Fibroblast of skin of abdomen (primary cell): ENCODE measurements at regions not wholly inside any gene's neighbourhood (a gene's known extent, or its start where the extent isn't known, plus 50 kb on each side); places are given as distances from the start of the nearest gene placed in this dataset.
A peak's percentile ranks its signal among the peaks of the same experiment; 100 is the strongest.

ENCODE experiments used
- DNase-seq: peaks from one replicate; pipeline ENCODE4 v3.0.0-alpha.2; 2013

- no peak for DNase-seq
These were observed 55.7 kb downstream of the CXCR4 start for GRCh38 chr2:136062066-136062837.

GRCh38 chr2:136060416-136060815 is 57.5 kb downstream of the CXCR4 start:
- DNase-seq = peak; percentile 6

GRCh38 chr2:136059036-136059472 is 58.9 kb downstream of the CXCR4 start:
- DNase-seq = no peak

- DNase-seq = no peak
These were observed 59.7 kb downstream of the CXCR4 start for GRCh38 chr2:136058262-136058661.

GRCh38 chr2:136057802-136058140 is 60.2 kb downstream of the CXCR4 start:
- DNase-seq = no peak

- no peak for DNase-seq
These were observed 60.7 kb downstream of the CXCR4 start for GRCh38 chr2:136057023-136057801.

GRCh38 chr2:136055929-136056688 is 61.8 kb downstream of the CXCR4 start:
- no peak for DNase-seq

- DNase-seq = no peak
These were observed 63.1 kb downstream of the CXCR4 start for GRCh38 chr2:136054856-136055255.

GRCh38 chr2:136052369-136053362 is 65.3 kb downstream of the CXCR4 start:
- no peak for DNase-seq

- DNase-seq = no peak
These were observed 66.3 kb upstream of the DARS1 start for GRCh38 chr2:136051725-136052048.

GRCh38 chr2:136051001-136051724 is 65.7 kb upstream of the DARS1 start:
- DNase-seq = no peak

- no peak for DNase-seq
These were observed 64.8 kb upstream of the DARS1 start for GRCh38 chr2:136049991-136050920.

- DNase-seq = no peak
These were observed 63.8 kb upstream of the DARS1 start for GRCh38 chr2:136049011-136049742.

GRCh38 chr2:136045835-136046570 is 60.6 kb upstream of the DARS1 start:
- DNase-seq = peak; percentile 1

- DNase-seq = no peak
These were observed 59.9 kb upstream of the DARS1 start for GRCh38 chr2:136045344-136045743.
